Upper lobe of left lung (tissue), 6 donors: ENCODE measurements at regions not wholly inside any gene's neighbourhood (a gene's known extent, or its start where the extent isn't known, plus 50 kb on each side); places are given as distances from the start of the nearest gene placed in this dataset.

Experiments used
- ATAC-seq, 2 donors: fragments of 200-7000 bp; cut with Tn5 transposase; one replicate each; pipeline ENCODE4 v1.9.1; 2022; ENCODE audit warnings: mild to moderate bottlenecking in 2 of 2, moderate library complexity in 2 of 2; ENCODE audit not compliant: low FRiP score in 2 of 2
- DNase-seq, 2 donors: peaks; one replicate each; pipeline ENCODE4 v3.0.0-alpha.2; 2019 to 2020
- H3K27ac ChIP-seq, 4 donors: fragments of 200-600 bp; sonication (generic); one replicate each; pipeline ENCODE4 v1.5.1; 2016 to 2019
- H3K27me3 ChIP-seq, 4 donors: fragments of 200-600 bp; sonication (generic); one replicate each; pipeline ENCODE4 v1.5.1; 2017 to 2019
- H3K36me3 ChIP-seq, 4 donors: fragments of 200-600 bp; sonication (generic); one replicate each; pipeline ENCODE4 v1.5.1; 2016 to 2019
- H3K4me1 ChIP-seq, 4 donors: fragments of 200-600 bp; sonication (generic); one replicate each; pipeline ENCODE4 v1.5.1; 2018 to 2019
- H3K4me3 ChIP-seq, 4 donors: fragments of 200-600 bp; sonication (generic); one replicate each; pipeline ENCODE4 v1.5.1; 2017 to 2019; ENCODE audit warnings: mild to moderate bottlenecking in 2 of 4, moderate library complexity in 1 of 4
- H3K9me3 ChIP-seq, 4 donors: fragments of 200-600 bp; sonication (generic); one replicate each; pipeline ENCODE4 v1.5.1; 2018 to 2019
- EP300 ChIP-seq, 4 donors: sonication (generic); formaldehyde crosslinking; IDR thresholded peaks; one replicate each; pipeline ENCODE4 v1.5.1; 2017; ENCODE audit warnings: antibody characterized with exemption in 4 of 4, control low read depth in 2 of 4
- POLR2A ChIP-seq, 4 donors: fragments of 450-650 bp; IDR thresholded peaks; one replicate each; pipeline ENCODE4 v1.5.1; 2016 to 2017; ENCODE audit warnings: antibody characterized with exemption in 4 of 4, mild to moderate bottlenecking in 2 of 4
- POLR2AphosphoS5 ChIP-seq, 2 donors: sonication (generic); formaldehyde crosslinking; IDR thresholded peaks; one replicate each; pipeline ENCODE4 v1.5.1; 2017; ENCODE audit warnings: antibody characterized with exemption in 2 of 2
- WGBS, 2 donors: methylation state at CpG; one replicate each; pipeline ENCODE4 v1.1.5; 2017 to 2018; 5-methylcytosine and 5-hydroxymethylcytosine counted together
- TF ChIP-seq, protein P1 (sequence below), 6 experiments: fragments of 450-650 bp in 4 of 6; fragments of 200-600 bp in 2 of 6; sonication (generic) in 2 of 6; IDR thresholded peaks; one replicate each; pipeline ENCODE4 v1.5.1; 2016 to 2019; ENCODE audit warnings: antibody characterized with exemption in 6 of 6
- donor health status: DM: no; HTN: no; CAD: no; lungs with moderate emphysema.
- donor health status: DM: no; HTN: yes; CAD: no; lungs with severe emphysema.

DNA sequence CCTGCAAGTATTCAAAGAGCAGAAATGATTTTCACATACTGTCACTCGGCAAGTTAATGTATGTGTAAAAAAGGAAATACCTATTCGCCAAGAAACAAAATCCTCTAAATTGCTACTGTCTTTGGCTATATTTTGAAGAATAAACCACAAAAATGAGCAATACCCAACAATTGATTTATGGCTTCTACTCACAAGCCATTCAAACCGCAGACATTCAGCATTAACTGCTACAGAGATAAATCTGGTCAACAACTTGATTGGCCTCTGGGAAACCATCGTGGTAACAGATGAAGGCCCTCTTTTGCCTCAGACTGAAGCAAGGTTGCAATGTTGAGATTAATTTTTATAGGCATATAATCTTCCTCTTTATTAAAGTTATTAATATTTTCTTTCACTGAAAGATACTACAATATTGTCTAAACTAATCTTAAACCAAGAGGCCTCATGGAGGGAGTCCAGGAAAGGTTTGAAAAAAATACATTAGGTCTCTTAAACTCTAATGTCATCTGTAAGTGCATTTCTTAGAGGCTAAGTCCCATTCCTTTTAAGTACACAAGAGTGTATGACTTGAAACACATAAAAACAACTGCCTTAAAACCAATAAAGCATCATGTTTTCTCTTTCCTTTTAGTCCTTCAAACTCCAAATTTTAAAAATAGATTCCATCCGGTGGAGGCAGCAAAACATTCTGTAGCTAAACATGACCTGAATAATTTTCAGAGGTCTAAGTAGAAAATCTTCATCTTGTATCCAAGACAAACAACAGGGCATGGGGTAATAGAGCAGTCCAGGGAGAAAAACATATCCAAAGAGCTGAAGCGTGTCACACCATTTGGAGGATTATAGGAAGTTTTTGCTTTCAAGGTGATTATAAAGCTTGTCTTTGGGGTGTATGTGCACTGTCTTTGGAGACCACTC is 162.4 kb upstream of the TGFBR2 start:
- Histone ChIP-seq H3K36me3 (no peaks in the 10 kb centered on the region), H3K4me1 (peaks cover 3 to 10% (median 7%) of the 10 kb centered on the region in 4 donors), H3K27me3 (no peaks in the 10 kb centered on the region), H3K9me3 (no peaks in the 10 kb centered on the region), H3K4me3 (no peak overlapping the region), H3K27ac (no peak overlapping the region)
- no peak for DNase-seq
- TF ChIP-seq EP300 (IDR thresholded peaks at IDR 0.05) (no peak), POLR2A (IDR thresholded peaks at IDR 0.05) (no peak), POLR2AphosphoS5 (IDR thresholded peaks at IDR 0.05) (no peak)
- TF ChIP-seq, protein P1, sequence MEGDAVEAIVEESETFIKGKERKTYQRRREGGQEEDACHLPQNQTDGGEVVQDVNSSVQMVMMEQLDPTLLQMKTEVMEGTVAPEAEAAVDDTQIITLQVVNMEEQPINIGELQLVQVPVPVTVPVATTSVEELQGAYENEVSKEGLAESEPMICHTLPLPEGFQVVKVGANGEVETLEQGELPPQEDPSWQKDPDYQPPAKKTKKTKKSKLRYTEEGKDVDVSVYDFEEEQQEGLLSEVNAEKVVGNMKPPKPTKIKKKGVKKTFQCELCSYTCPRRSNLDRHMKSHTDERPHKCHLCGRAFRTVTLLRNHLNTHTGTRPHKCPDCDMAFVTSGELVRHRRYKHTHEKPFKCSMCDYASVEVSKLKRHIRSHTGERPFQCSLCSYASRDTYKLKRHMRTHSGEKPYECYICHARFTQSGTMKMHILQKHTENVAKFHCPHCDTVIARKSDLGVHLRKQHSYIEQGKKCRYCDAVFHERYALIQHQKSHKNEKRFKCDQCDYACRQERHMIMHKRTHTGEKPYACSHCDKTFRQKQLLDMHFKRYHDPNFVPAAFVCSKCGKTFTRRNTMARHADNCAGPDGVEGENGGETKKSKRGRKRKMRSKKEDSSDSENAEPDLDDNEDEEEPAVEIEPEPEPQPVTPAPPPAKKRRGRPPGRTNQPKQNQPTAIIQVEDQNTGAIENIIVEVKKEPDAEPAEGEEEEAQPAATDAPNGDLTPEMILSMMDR (IDR thresholded peaks at IDR 0.05) = no peak
- 75 to 76% methylated on average over 6 of the region's 6 CpGs for WGBS, 2 donors
- no peak for ATAC-seq

DNA sequence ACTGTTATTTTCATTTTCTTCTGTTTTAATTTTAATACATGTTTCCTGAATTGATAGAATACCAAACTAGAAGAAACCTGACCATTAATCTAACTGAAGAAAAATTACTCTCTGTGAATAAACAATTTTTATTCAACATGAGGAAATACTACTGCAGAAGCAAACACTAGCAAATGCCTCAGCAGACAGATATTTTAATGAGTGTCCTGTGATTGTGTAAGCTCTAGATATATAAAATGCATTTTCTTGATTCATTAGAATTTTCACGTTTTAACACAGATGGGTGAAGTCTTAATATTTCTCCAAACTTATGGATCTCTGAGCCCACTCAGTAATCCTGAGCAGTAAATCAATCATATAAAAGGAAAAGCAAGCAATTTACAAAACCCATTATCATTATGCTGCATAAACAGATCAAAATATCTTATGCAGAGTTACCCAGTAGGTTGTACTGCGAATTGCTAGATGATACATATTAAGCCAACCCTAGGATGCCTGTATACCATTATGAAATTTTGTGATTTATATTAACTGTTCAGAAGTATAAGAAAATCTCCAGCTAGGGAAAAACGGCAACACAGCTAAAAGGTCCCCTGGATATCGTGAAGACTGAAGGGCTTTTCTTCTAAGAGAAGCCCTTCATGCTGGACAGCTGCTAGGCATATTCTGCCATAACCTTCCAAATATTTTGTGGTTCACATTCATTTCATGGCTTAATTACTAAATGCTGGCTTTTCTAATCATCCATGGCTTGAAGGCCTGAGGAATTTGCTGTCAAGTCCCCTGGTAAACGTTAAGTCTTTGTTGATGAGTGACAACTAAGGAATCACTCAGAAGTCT is 157.7 kb upstream of the TGFBR2 start:
- Histone ChIP-seq H3K4me1 (peaks cover 0 to 4% (median under 1%) of the 10 kb centered on the region in 4 donors), H3K27ac (no peak overlapping the region), H3K9me3 (no peaks in the 10 kb centered on the region), H3K4me3 (no peak overlapping the region), H3K36me3 (no peaks in the 10 kb centered on the region), H3K27me3 (no peaks in the 10 kb centered on the region)
- TF ChIP-seq EP300 (IDR thresholded peaks at IDR 0.05) (no peak), POLR2A (IDR thresholded peaks at IDR 0.05) (no peak), POLR2AphosphoS5 (IDR thresholded peaks at IDR 0.05) (no peak)
- TF ChIP-seq, protein P1 (IDR thresholded peaks at IDR 0.05) = no peak
- no peak for DNase-seq
- ATAC-seq = no peak
- WGBS, 2 donors = 84 to 85% methylated on average over 5 of the region's 5 CpGs

DNA sequence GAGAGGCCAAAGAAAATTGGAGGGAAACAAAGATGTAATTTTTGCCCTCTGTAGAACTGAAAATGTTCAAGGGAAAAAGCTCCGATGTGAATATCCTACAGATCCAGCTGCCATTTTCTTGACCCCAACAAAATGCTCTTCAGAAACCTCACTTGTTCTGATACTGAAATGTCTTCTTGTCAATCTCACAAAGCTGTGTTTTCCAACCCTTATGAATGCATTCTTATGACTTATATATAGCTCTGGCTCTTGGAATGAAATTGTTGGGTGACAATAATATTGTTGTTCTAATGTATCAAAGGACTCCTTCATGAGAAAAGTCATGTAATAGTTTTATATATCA is 157.1 kb upstream of the TGFBR2 start:
- Histone ChIP-seq H3K36me3 (no peaks in the 10 kb centered on the region), H3K4me1 (peaks cover 0 to 3% (median 1%) of the 10 kb centered on the region in 4 donors), H3K4me3 (no peak overlapping the region), H3K27me3 (no peaks in the 10 kb centered on the region), H3K9me3 (no peaks in the 10 kb centered on the region), H3K27ac (no peak overlapping the region)
- no peak for ATAC-seq
- DNase-seq = no peak
- no peak for TF ChIP-seq POLR2AphosphoS5 (IDR thresholded peaks at IDR 0.05)
- no peak for TF ChIP-seq EP300 (IDR thresholded peaks at IDR 0.05)
- TF ChIP-seq POLR2A (IDR thresholded peaks at IDR 0.05) = no peak
- TF ChIP-seq, protein P1 (IDR thresholded peaks at IDR 0.05) = no peak
- 92 to 94% methylated on average over 1 of the region's 1 CpG for WGBS, 2 donors

DNA sequence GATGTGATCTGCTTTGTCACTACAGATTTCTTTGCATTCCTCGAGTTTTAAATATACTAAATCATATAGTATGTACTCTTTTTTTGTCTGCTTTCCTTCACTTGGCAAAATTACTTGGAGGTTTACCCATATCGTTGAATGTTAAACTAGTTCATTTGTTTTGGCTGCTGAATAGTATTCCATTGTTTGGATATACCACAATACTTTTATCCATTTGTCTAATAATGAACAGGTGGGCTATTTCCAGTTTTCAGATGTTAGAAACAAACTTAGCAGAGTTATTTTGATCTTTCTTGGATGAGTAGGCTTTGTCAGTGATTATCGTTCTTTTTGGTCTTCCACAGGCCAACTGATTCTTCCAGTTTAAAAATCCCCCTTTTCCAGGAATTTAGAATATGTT is 154.0 kb upstream of the TGFBR2 start:
- TF ChIP-seq POLR2A (IDR thresholded peaks at IDR 0.05) (no peak), EP300 (IDR thresholded peaks at IDR 0.05) (no peak), POLR2AphosphoS5 (IDR thresholded peaks at IDR 0.05) (no peak)
- TF ChIP-seq, protein P1 (IDR thresholded peaks at IDR 0.05) = no peak

More for the DNA sequence above, 154.0 kb upstream of the TGFBR2 start:
- Histone ChIP-seq H3K36me3 (no peaks in the 10 kb centered on the region), H3K9me3 (no peaks in the 10 kb centered on the region), H3K4me3 (no peak overlapping the region), H3K4me1 (peaks cover 0 to 2% (median 0%) of the 10 kb centered on the region in 4 donors), H3K27ac (no peak overlapping the region), H3K27me3 (no peaks in the 10 kb centered on the region)
- ATAC-seq (no peak), DNase-seq (no peak)
- 93 to 94% methylated on average over 3 of the region's 3 CpGs for WGBS, 2 donors
